ENCODE measurements at regions not wholly inside any gene's neighbourhood (a gene's known extent, or its start where the extent isn't known, plus 50 kb on each side); places are given as distances from the start of the nearest gene placed in this dataset.
"Not testable (repeated sequence)": the region's sequence is repeated elsewhere in the genome, so short reads cannot be mapped to it uniquely, and the experiment has no call there.

GRCh38 chr3:59247402-59247841 is 197.6 kb upstream of the CFAP20DC start:
- Mint-ChIP-seq H3K27me3 (ENCODE audit: low read depth in 3 of 3) (peaks cover 0 to 2% (median 0%) of the 10 kb centered on the region in 3 donors), H3K4me3 (no peak overlapping the region), H3K4me1 (peaks cover 6 to 8% of the 10 kb centered on the region in 2 donors), H3K9me3 (no peaks in the 10 kb centered on the region), H3K27ac (peak overlapping the region in 1 of 6 donors; percentile 6), H3K36me3 (no peaks in the 10 kb centered on the region)
- DNase-seq, result no peak

- peaks cover 6 to 8% of the 10 kb centered on the region in 2 donors for H3K4me1 Mint-ChIP-seq
- DNase-seq, result no peak
- no peak overlapping the region for H3K4me3 Mint-ChIP-seq
- H3K27ac Mint-ChIP-seq, result peak overlapping the region in 1 of 6 donors; percentile 6
- H3K36me3 Mint-ChIP-seq, result no peaks in the 10 kb centered on the region
- no peaks in the 10 kb centered on the region for H3K9me3 Mint-ChIP-seq
- peaks cover 0 to 2% (median 0%) of the 10 kb centered on the region in 3 donors for H3K27me3 Mint-ChIP-seq (ENCODE audit: low read depth in 3 of 3)
Observed at GRCh38 chr3:59246719-59247401, 197.0 kb upstream of the CFAP20DC start.

GRCh38 chr3:59245859-59246501 is 196.2 kb upstream of the CFAP20DC start:
- no peak overlapping the region for H3K27ac Mint-ChIP-seq
- H3K36me3 Mint-ChIP-seq, result no peaks in the 10 kb centered on the region
- H3K27me3 Mint-ChIP-seq (ENCODE audit: low read depth in 3 of 3), result peaks cover 0 to 2% (median 0%) of the 10 kb centered on the region in 3 donors
- H3K4me3 Mint-ChIP-seq, result no peak overlapping the region
- no peak for DNase-seq
- H3K9me3 Mint-ChIP-seq, result no peaks in the 10 kb centered on the region
- H3K4me1 Mint-ChIP-seq, result peaks cover 6 to 8% of the 10 kb centered on the region in 2 donors

- Mint-ChIP-seq H3K9me3 (no peaks in the 10 kb centered on the region), H3K36me3 (no peaks in the 10 kb centered on the region), H3K27ac (no peak overlapping the region), H3K4me3 (no peak overlapping the region), H3K4me1 (peaks cover 6 to 8% of the 10 kb centered on the region in 2 donors), H3K27me3 (ENCODE audit: low read depth in 3 of 3) (peaks cover 0 to 2% (median 0%) of the 10 kb centered on the region in 3 donors)
- no peak for DNase-seq
Observed at GRCh38 chr3:59245300-59245858, 195.6 kb upstream of the CFAP20DC start.

- H3K27me3 Mint-ChIP-seq (ENCODE audit: low read depth in 3 of 3), result peaks cover 0 to 2% (median 0%) of the 10 kb centered on the region in 3 donors
- H3K4me3 Mint-ChIP-seq, result no peak overlapping the region
- peaks cover 0 to under 1% (median 0%) of the 10 kb centered on the region in 3 donors for H3K36me3 Mint-ChIP-seq
- H3K9me3 Mint-ChIP-seq, result no peaks in the 10 kb centered on the region
- H3K4me1 Mint-ChIP-seq, result peaks cover 6 to 8% of the 10 kb centered on the region in 2 donors
- no peak overlapping the region for H3K27ac Mint-ChIP-seq
- DNase-seq, result no peak
Observed at GRCh38 chr3:59244343-59244742, 194.5 kb upstream of the CFAP20DC start.

GRCh38 chr3:59243476-59243875 is 193.7 kb upstream of the CFAP20DC start:
- H3K27ac Mint-ChIP-seq, result no peak overlapping the region
- H3K27me3 Mint-ChIP-seq (ENCODE audit: low read depth in 3 of 3), result peaks cover 2 to 4% (median 2%) of the 10 kb centered on the region in 3 donors
- no peaks in the 10 kb centered on the region for H3K9me3 Mint-ChIP-seq
- peaks cover 6 to 8% of the 10 kb centered on the region in 2 donors for H3K4me1 Mint-ChIP-seq
- DNase-seq, result no peak
- H3K4me3 Mint-ChIP-seq, result no peak overlapping the region
- peaks cover 0 to 6% (median 0%) of the 10 kb centered on the region in 3 donors for H3K36me3 Mint-ChIP-seq

GRCh38 chr3:59240666-59241255 is 190.9 kb upstream of the CFAP20DC start:
- DNase-seq, result no peak
- Mint-ChIP-seq H3K4me1 (peaks cover 13 to 15% of the 10 kb centered on the region in 2 donors), H3K27me3 (ENCODE audit: low read depth in 3 of 3) (peaks cover 7 to 13% (median 7%) of the 10 kb centered on the region in 3 donors), H3K36me3 (peaks cover 0 to 9% (median 0%) of the 10 kb centered on the region in 3 donors), H3K4me3 (no peak overlapping the region), H3K27ac (no peak overlapping the region), H3K9me3 (peaks cover 0 to 3% (median 0%) of the 10 kb centered on the region in 6 donors)

GRCh38 chr3:59237121-59237520 is 187.3 kb upstream of the CFAP20DC start:
- H3K9me3 Mint-ChIP-seq, result peaks cover 0 to 3% (median 0%) of the 10 kb centered on the region in 6 donors
- peaks cover 5 to 22% (median 17%) of the 10 kb centered on the region in 3 donors for H3K27me3 Mint-ChIP-seq (ENCODE audit: low read depth in 3 of 3)
- H3K4me3 Mint-ChIP-seq, result peak overlapping the region in 1 of 5 donors; percentile 0
- peaks cover 0 to 9% (median 0%) of the 10 kb centered on the region in 3 donors for H3K36me3 Mint-ChIP-seq
- no peak for DNase-seq
- peaks cover 25 to 31% of the 10 kb centered on the region in 2 donors for H3K4me1 Mint-ChIP-seq
- H3K27ac Mint-ChIP-seq, result no peak overlapping the region

GRCh38 chr3:59235634-59236012 is 185.8 kb upstream of the CFAP20DC start:
- Mint-ChIP-seq H3K4me3 (peak overlapping the region; percentile 31 to 75 (median 61)), H3K27me3 (ENCODE audit: low read depth in 3 of 3) (peaks cover 5 to 22% (median 17%) of the 10 kb centered on the region in 3 donors), H3K36me3 (peaks cover 4 to 9% (median 5%) of the 10 kb centered on the region in 3 donors), H3K4me1 (peaks cover 25 to 31% of the 10 kb centered on the region in 2 donors), H3K27ac (peak overlapping the region in 2 of 6 donors; percentile 2 to 62), H3K9me3 (peaks cover 3 to 7% (median 6%) of the 10 kb centered on the region in 6 donors)
- peak; percentile 47 to 56 (median 50) for DNase-seq

- peak overlapping the region in 4 of 5 donors; percentile 11 to 70 (median 40) for H3K4me3 Mint-ChIP-seq
- DNase-seq, result no peak
Observed at GRCh38 chr3:59234884-59235633, 185.2 kb upstream of the CFAP20DC start.

GRCh38 chr3:59230379-59230778 is 180.6 kb upstream of the CFAP20DC start:
- peaks cover 8 to 12% of the 10 kb centered on the region in 2 donors for H3K4me1 Mint-ChIP-seq
- not testable (repeated sequence) for DNase-seq, H3K4me3 Mint-ChIP-seq, H3K27ac Mint-ChIP-seq
- H3K27me3 Mint-ChIP-seq (ENCODE audit: low read depth in 3 of 3), result peaks cover 4 to 14% (median 12%) of the 10 kb centered on the region in 3 donors
- H3K36me3 Mint-ChIP-seq, result peaks cover 4 to 15% (median 11%) of the 10 kb centered on the region in 3 donors
- H3K9me3 Mint-ChIP-seq, result peaks cover 4 to 16% (median 9%) of the 10 kb centered on the region in 6 donors

More at GRCh38 chr3:59234884-59235633, 185.2 kb upstream of the CFAP20DC start:
- Mint-ChIP-seq H3K9me3 (peaks cover 3 to 11% (median 7%) of the 10 kb centered on the region in 6 donors), H3K36me3 (peaks cover 4 to 9% (median 6%) of the 10 kb centered on the region in 3 donors), H3K27ac (no peak overlapping the region), H3K4me1 (peaks cover 25 to 31% of the 10 kb centered on the region in 2 donors), H3K27me3 (ENCODE audit: low read depth in 3 of 3) (peaks cover 5 to 22% (median 17%) of the 10 kb centered on the region in 3 donors)

- Mint-ChIP-seq H3K36me3 (no peaks in the 10 kb centered on the region), H3K27ac (no peak overlapping the region), H3K4me3 (no peak overlapping the region), H3K9me3 (no peaks in the 10 kb centered on the region), H3K27me3 (ENCODE audit: low read depth in 3 of 3) (no peaks in the 10 kb centered on the region), H3K4me1 (no peaks in the 10 kb centered on the region)
- DNase-seq, result no peak
Observed at GRCh38 chr3:59213860-59214259, 164.0 kb upstream of the CFAP20DC start.
